Esophagus mucosa (tissue), 1 donor: ENCODE measurements at regions not wholly inside any gene's neighbourhood (a gene's known extent, or its start where the extent isn't known, plus 50 kb on each side); places are given as distances from the start of the nearest gene placed in this dataset.

Source experiments
- ATAC-seq: fragments of 200-7000 bp; cut with Tn5 transposase; one replicate; pipeline ENCODE4 v1.9.1; 2020
- donor health status: DM: yes; HTN: yes; CAD: no.

- no peak for ATAC-seq
These were observed 658.6 kb downstream of the NR2F1-AS1 start for GRCh38 chr5:92922231-92922967.

DNA sequence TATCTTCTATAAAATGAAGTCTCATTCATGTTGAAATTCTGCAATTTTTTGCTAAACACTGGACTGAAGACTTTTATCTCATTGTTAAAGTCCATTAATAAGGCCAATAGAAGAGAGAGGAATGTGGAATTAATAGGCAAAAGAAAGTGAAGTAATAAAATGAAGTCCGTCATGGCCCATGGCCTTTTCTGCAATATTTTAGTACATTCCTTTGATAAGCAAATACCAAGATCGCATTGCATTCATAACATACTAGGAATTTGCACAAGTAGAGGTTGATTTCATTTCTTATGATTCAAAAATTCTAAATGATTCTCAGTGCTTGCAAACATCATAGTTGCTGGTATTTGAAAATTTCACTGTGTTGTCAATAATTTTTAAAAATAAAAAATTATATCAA lies 664.0 kb downstream of the NR2F1-AS1 start:
- ATAC-seq = no peak

DNA sequence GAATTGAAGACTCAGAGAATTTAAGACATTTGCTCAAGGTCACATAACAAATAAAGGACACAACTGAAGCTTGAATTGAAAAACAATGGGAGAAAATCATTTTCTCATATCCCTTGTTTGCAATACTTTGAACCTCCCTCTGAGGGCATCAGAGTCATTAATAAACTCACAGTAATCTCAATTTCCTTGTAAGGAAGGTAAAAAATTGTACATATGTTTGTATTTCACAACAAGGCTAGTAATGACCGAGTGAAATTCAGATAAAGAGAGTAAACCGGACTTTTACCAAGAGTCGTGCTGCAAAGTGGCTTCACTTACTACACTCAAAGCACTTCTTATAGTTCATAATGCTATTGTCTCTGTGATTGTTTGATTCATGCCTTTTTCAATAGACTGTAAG lies 665.0 kb downstream of the NR2F1-AS1 start:
- no peak for ATAC-seq

- ATAC-seq = no peak
These were observed 668.7 kb downstream of the NR2F1-AS1 start for GRCh38 chr5:92912283-92912682.

DNA sequence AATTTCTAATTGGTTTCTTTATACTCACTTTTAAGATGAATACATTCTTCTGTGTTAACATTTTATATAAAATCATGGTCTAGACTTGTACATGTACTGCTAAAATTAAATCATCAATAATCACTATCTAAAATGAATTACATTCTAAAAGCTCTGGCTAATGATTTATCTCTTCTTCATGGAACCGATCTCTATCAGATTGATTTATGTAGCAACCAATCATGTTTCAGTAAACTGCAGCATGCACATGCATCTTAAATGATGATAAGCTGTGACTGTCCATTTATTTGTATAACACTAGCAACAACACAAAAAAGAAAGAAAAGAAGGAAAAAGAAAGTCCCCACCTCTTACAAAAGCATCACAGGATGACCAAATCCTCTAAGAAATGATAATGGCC lies 669.2 kb downstream of the NR2F1-AS1 start:
- ATAC-seq = no peak

DNA sequence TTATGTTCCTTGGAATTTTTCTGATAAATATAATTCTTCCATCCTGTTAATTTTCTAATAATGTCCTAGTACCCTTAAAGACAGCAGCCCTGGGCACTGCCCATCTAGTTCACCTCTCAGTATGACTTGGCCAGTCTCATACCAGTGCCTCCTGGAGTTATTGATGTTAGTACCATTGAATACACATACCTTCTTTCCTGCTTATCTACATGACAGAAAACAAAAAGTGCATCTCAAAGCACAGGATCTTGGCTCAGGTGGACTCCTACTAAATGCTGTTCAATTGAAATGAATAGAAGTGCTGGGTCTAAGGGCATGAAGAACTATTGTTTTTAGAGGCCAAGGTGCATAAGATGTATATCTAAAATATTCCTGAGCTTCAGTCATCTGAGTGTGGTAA lies 669.7 kb downstream of the NR2F1-AS1 start:
- ATAC-seq = no peak

DNA sequence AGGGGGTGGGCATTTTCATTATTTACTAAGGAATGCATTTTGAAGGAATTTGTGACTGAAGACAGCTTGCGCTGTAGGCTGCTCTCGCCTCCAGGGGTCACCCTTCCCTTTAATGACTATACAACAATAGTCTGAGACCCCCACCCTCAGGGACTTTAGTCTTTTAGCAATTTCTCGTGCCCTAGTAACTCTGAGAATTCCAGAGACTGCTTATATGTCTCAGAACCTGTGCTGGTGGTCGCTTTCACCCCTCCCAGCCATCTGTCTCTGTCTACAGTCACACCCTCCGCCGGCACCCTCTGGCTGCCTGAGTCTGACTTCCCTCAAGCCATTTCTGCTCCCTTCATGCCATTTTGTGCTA lies 671.4 kb downstream of the NR2F1-AS1 start:
- no peak for ATAC-seq

- no peak for ATAC-seq
These were observed 671.9 kb downstream of the NR2F1-AS1 start for GRCh38 chr5:92908952-92909601.

DNA sequence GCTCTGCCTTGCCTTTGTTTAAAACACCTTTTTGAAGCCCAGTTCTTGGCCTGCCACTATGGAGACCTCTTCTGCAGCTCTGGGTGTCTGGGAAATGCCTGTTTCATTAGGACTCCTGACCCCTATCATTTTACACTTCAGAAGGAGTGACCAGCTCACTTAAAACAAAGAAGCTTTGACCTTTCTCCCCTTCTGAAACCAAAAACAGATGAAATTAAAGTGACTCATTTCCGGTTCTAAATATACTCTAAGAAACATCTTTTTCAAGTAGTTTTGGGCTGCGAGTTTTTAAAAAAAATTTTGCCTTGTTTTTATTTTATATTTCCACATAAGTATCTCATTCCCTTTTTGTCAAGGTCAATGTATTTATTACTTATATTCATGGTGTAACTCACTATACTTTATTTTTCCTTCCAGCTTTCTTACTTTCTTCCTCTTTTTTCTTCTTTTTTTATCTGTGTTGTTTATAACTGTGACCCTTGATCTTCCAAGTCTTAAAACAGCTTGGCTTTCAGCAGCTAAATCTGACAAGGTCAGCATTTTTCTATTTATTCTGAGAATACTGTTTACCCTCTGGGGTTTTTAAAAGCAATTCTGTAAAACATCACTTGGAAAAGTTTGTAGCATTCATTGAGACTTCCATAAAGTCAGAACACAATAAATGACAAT lies 672.9 kb downstream of the NR2F1-AS1 start:
- no peak for ATAC-seq

GRCh38 chr5:92906798-92907376 lies 674.1 kb downstream of the NR2F1-AS1 start:
- no peak for ATAC-seq

GRCh38 chr5:92904021-92904420 lies 677.0 kb downstream of the NR2F1-AS1 start:
- ATAC-seq = no peak

DNA sequence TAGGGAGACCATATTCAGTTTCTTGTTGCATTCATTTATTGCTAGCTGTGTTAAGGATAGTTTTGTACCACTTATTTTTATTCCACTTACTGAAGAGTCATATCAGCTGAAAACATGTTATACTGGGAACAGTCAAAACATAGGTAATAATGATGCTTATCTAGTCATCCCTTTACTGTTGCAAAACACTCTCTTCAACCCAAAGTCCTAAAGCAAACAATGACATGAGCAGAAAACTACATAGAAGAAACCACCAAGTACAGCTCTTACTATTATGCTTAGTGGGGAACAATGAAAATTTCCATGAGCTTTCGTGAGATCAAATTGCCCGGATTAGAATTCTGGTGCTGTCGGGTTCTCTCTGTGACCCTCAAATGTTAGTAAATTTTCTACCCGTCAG lies 681.4 kb downstream of the NR2F1-AS1 start:
- ATAC-seq = no peak

DNA sequence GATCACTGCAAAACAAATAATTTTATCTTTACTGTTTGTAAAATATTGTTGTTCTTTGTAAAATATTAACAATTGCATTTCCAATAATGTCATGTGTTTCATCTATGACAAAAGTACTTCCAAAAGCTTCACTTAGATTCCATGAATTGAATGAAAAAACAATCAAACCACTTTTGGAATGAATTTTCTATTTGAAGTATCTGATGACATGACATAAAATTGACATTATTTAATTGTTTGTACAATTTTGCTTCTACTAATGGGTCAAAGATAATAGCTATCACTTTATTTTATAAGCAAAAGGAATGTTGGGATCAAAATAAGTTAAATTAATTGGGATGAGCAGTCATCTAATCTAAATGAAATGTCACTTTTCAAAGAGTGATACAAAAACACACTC lies 684.3 kb downstream of the NR2F1-AS1 start:
- no peak for ATAC-seq

DNA sequence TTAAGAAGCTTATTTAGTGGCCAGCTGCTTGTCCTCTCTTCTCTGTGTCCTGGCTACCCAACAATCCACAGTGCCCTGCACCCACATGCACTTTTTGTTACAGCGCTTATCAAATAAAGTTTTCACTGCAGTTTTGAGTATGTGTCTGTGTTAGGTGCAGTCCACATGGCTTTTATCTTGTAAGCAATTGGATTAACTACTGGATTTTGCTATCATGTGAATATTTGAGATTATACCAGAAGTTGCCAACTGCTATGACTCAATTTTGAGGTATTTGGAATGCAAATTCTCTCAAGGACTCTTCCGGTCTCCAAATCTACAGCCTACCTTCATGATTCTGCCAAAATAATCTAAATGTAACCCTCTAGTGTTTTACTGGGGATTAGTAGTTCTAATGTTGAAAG lies 690.2 kb downstream of the NR2F1-AS1 start:
- ATAC-seq = no peak

DNA sequence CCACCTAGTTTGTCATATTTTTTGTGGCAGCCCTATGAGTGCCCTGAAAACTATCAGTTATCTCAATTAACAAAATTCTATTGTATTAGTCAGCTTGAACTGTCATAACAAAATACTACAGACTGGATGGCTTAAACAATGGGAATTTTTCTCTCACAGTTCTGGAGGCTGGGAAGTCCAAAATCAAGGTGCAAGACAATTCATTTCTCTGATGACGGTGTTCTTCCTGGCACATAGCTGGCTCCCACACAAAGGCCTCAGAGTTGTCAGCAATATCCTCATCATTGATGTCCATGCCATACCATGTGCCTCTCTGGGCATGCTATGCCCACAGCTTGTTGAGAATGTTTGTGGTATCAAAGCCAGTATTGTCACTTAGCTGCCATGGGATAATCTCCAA lies 691.9 kb downstream of the NR2F1-AS1 start:
- ATAC-seq = no peak

- no peak for ATAC-seq
These were observed 693.8 kb downstream of the NR2F1-AS1 start for GRCh38 chr5:92887254-92887653.

DNA sequence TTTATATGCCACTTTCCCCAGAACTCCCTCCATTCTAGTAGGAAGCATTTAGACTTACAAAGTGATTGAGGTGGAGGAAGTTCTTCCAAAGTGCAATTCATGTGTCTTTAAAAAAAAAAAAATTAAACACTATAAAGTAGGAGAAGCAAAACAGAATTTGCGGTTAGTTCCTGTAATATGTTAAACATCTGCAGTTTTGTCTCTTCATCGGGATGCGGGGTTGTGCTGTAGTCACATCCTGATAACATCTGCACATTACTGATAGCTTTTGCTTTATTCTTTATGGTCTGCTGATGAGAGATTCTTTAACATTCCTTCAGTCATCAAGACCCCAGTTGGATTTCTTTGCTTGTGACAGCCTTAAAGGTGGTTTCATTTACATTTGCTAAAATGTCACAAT lies 694.3 kb downstream of the NR2F1-AS1 start:
- no peak for ATAC-seq

DNA sequence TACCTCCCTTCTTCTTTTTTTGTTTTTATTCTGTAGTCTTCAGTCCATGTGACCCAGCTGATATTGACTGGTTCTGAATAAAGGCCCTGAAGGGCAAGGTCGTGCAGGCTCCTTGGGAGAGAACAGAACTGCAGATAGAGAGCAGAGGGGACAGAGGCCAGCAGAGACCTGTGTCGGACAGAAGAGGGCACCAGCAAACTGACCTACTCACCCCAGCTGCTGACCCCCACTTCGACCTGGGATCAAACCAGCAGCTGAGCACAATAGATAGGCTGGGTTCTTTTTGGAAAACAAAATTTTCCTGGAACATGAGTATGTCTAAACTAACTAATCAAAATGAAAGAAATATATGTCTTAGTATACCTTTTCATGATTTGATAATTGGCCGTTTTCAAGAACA lies 695.1 kb downstream of the NR2F1-AS1 start:
- ATAC-seq = no peak

DNA sequence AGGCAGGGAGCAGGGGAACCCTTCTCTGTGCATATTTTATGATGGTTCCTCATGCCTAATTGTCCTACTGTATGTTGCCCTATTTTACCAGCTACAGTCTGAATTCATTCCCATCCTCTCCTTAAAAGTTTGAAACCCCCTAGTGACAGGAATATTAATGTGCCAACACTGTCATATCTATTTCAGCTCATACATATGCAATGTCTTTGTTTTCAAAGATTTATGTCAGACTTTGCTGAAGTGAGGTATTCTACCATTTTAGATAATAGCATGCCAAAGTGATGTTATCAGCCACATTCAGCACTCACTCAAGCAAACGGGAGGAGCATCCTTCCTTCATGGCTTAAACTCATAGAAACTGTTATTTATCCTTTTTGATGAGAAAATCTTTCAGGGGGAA lies 696.5 kb downstream of the NR2F1-AS1 start:
- no peak for ATAC-seq

GRCh38 chr5:92879806-92880543 lies 701.0 kb downstream of the NR2F1-AS1 start:
- ATAC-seq = no peak

DNA sequence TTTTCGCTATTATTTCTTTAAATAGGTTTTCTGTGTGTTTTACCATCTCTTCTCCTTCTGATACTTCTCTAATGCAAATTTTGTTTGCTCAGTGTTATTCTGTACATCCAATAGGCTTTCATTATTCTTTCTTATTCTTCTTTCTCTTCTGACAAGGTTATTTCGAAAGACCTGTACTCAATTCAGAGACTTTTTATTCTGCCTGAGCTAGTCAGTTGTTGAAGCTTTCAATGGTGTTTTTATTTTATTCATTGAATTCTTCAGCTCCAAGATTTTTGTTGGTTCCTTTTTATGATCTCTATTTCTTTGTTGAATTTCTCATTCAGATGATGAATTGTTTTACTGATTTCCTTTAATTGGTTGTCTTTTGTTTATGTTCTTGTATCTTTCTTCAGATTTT lies 706.2 kb downstream of the NR2F1-AS1 start:
- ATAC-seq = no peak

DNA sequence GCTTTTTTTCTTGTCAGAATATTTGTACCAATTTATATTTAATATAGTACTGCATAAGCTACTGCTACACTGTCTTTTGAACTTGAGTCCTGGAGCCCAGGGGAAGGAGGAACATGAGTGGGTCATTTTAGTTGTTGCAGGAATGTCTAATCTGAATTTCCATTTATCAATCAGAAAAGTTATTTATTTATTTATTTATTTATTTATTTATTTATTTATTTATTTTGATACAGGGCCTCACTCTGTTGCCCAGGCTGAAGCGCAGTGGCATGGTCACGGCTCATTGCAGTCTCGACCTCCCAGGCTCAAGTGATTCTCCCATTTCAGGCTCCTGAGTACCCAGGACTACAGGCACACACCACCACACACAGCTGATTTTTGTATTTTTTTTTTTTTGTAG lies 712.6 kb downstream of the NR2F1-AS1 start:
- no peak for ATAC-seq

DNA sequence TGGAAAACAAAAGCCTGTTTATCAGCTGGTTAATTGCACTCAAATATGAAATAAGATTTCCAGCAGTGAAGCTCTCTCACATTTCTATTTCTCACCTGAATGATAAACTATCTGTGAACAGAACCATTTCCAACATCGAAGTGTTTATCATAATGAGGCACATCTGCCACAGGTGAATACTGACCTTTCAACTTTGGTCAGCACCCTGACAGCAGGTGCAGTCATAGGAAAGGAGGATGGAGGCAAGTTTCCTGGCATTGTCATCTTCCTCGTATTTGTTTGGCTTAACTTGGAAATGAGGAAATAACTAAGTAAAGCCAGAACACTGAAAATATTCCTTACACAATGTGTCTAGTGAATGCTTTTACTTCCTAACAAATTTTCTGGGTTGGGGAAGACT lies 716.4 kb downstream of the NR2F1-AS1 start:
- ATAC-seq = no peak
